ENCODE measurements at regions not wholly inside any gene's neighbourhood (a gene's known extent, or its start where the extent isn't known, plus 50 kb on each side); places are given as distances from the start of the nearest gene placed in this dataset.
"Not testable (repeated sequence)": the region's sequence is repeated elsewhere in the genome, so short reads cannot be mapped to it uniquely, and the experiment has no call there.

GRCh38 chr16:86351041-86351784, 159.1 kb upstream of the FOXF1 start:
- in situ Hi-C loops (cut with HindIII; ENCODE audit: low sequenced_read_pairs) = no loop called here
- DNase-seq (ENCODE audit: low spot score) = no peak

- in situ Hi-C loops (cut with HindIII; ENCODE audit: low sequenced_read_pairs); DNase-seq (ENCODE audit: low spot score): not testable (repeated sequence)
Observed at GRCh38 chr16:86351785-86352139, 158.6 kb upstream of the FOXF1 start.

- no peak for DNase-seq (ENCODE audit: low spot score)
- in situ Hi-C loops (cut with HindIII; ENCODE audit: low sequenced_read_pairs) = no loop called here
Observed at GRCh38 chr16:86353148-86353547, 157.2 kb upstream of the FOXF1 start.

GRCh38 chr16:86353948-86354347, 156.4 kb upstream of the FOXF1 start:
- DNase-seq (ENCODE audit: low spot score) = no peak

GRCh38 chr16:86354641-86355513, 155.4 kb upstream of the FOXF1 start:
- in situ Hi-C loops (cut with HindIII; ENCODE audit: low sequenced_read_pairs) = no loop called here
- no peak for DNase-seq (ENCODE audit: low spot score)

More at GRCh38 chr16:86353948-86354347, 156.4 kb upstream of the FOXF1 start:
- in situ Hi-C loops (cut with HindIII; ENCODE audit: low sequenced_read_pairs) = no loop called here

GRCh38 chr16:86355531-86355930, 154.8 kb upstream of the FOXF1 start:
- no peak for DNase-seq (ENCODE audit: low spot score)
- in situ Hi-C loops (cut with HindIII; ENCODE audit: low sequenced_read_pairs) = no loop called here

GRCh38 chr16:86355951-86356350, 154.4 kb upstream of the FOXF1 start:
- DNase-seq (ENCODE audit: low spot score) = no peak
- in situ Hi-C loops (cut with HindIII; ENCODE audit: low sequenced_read_pairs) = no loop called here

GRCh38 chr16:86356804-86357203, 153.5 kb upstream of the FOXF1 start:
- DNase-seq (ENCODE audit: low spot score) = no peak
- in situ Hi-C loops (cut with HindIII; ENCODE audit: low sequenced_read_pairs) = no loop called here

GRCh38 chr16:86357303-86357702, 153.0 kb upstream of the FOXF1 start:
- DNase-seq (ENCODE audit: low spot score) = no peak
- in situ Hi-C loops (cut with HindIII; ENCODE audit: low sequenced_read_pairs) = no loop called here

GRCh38 chr16:86357950-86358349, 152.4 kb upstream of the FOXF1 start:
- DNase-seq (ENCODE audit: low spot score) = no peak
- in situ Hi-C loops (cut with HindIII; ENCODE audit: low sequenced_read_pairs) = no loop called here

GRCh38 chr16:86359571-86359970, 150.8 kb upstream of the FOXF1 start:
- in situ Hi-C loops (cut with HindIII; ENCODE audit: low sequenced_read_pairs) = no loop called here
- no peak for DNase-seq (ENCODE audit: low spot score)

GRCh38 chr16:86362155-86362849, 148.0 kb upstream of the FOXF1 start:
- no peak for DNase-seq (ENCODE audit: low spot score)

GRCh38 chr16:86363057-86363490, 147.3 kb upstream of the FOXF1 start:
- no peak for DNase-seq (ENCODE audit: low spot score)
- in situ Hi-C loops (cut with HindIII; ENCODE audit: low sequenced_read_pairs) = no loop called here

More at GRCh38 chr16:86362155-86362849, 148.0 kb upstream of the FOXF1 start:
- in situ Hi-C loops (cut with HindIII; ENCODE audit: low sequenced_read_pairs) = no loop called here

- in situ Hi-C loops (cut with HindIII; ENCODE audit: low sequenced_read_pairs) = no loop called here
- DNase-seq (ENCODE audit: low spot score) = no peak
Observed at GRCh38 chr16:86363836-86364618, 146.3 kb upstream of the FOXF1 start.

GRCh38 chr16:86364653-86365380, 145.5 kb upstream of the FOXF1 start:
- in situ Hi-C loops (cut with HindIII; ENCODE audit: low sequenced_read_pairs) = no loop called here
- no peak for DNase-seq (ENCODE audit: low spot score)

GRCh38 chr16:86365513-86366273, 144.6 kb upstream of the FOXF1 start:
- in situ Hi-C loops (cut with HindIII; ENCODE audit: low sequenced_read_pairs) = no loop called here
- DNase-seq (ENCODE audit: low spot score) = no peak

- no peak for DNase-seq (ENCODE audit: low spot score)
- in situ Hi-C loops (cut with HindIII; ENCODE audit: low sequenced_read_pairs) = no loop called here
Observed at GRCh38 chr16:86366481-86366880, 143.8 kb upstream of the FOXF1 start.
